GM19463 (cell line): ENCODE measurements at regions not wholly inside any gene's neighbourhood (a gene's known extent, or its start where the extent isn't known, plus 50 kb on each side); places are given as distances from the start of the nearest gene placed in this dataset.
"Not testable (repeated sequence)": the region's sequence is repeated elsewhere in the genome, so short reads cannot be mapped to it uniquely, and the experiment has no call there.

Source experiments
- ATAC-seq: cut with Tn5 transposase; IDR thresholded peaks from one replicate; pipeline ENCODE4 v1.9.1; 2021; ENCODE audit warnings: mild to moderate bottlenecking, moderate library complexity; ENCODE audit not compliant: unreplicated experiment

- no peak for ATAC-seq
Measured at GRCh38 chr7:25436413-25436812, 208.1 kb upstream of the NPVF start.

GRCh38 chr7:25437308-25437707 is 209.0 kb upstream of the NPVF start:
- no peak for ATAC-seq

GRCh38 chr7:25444991-25445390 is 216.7 kb upstream of the NPVF start:
- no peak for ATAC-seq

- no peak for ATAC-seq
Measured at GRCh38 chr7:25448301-25448700, 220.0 kb upstream of the NPVF start.

GRCh38 chr7:25454020-25454419 is 225.7 kb upstream of the NPVF start:
- ATAC-seq: no peak

- no peak for ATAC-seq
Measured at GRCh38 chr7:25454562-25455041, 226.3 kb upstream of the NPVF start.

- no peak for ATAC-seq
Measured at GRCh38 chr7:25455683-25456251, 227.5 kb upstream of the NPVF start.

- no peak for ATAC-seq
Measured at GRCh38 chr7:25456467-25457171, 228.3 kb upstream of the NPVF start.

- ATAC-seq: no peak
Measured at GRCh38 chr7:25459057-25459456, 230.8 kb upstream of the NPVF start.

- ATAC-seq: no peak
Measured at GRCh38 chr7:25460433-25460832, 232.1 kb upstream of the NPVF start.

GRCh38 chr7:25469669-25470068 is 241.4 kb upstream of the NPVF start:
- no peak for ATAC-seq

GRCh38 chr7:25476863-25477499 is 248.7 kb upstream of the NPVF start:
- ATAC-seq: no peak

GRCh38 chr7:25478221-25478620 is 249.9 kb upstream of the NPVF start:
- ATAC-seq: not testable (repeated sequence)

GRCh38 chr7:25478925-25479324 is 250.6 kb upstream of the NPVF start:
- no peak for ATAC-seq

GRCh38 chr7:25481891-25482290 is 253.6 kb upstream of the NPVF start:
- ATAC-seq: no peak

GRCh38 chr7:25482631-25483030 is 254.3 kb upstream of the NPVF start:
- ATAC-seq: no peak

- ATAC-seq: no peak
Measured at GRCh38 chr7:25485026-25485425, 256.7 kb upstream of the NPVF start.

- no peak for ATAC-seq
Measured at GRCh38 chr7:25486656-25487055, 258.4 kb upstream of the NPVF start.

- ATAC-seq: no peak
Measured at GRCh38 chr7:25493805-25494366, 265.6 kb upstream of the NPVF start.

- no peak for ATAC-seq
Measured at GRCh38 chr7:25494896-25495295, 266.6 kb upstream of the NPVF start.

GRCh38 chr7:25495342-25496250 is 267.3 kb upstream of the NPVF start:
- no peak for ATAC-seq
